T-helper 1 cell treated with Interleukin-12 subunit alpha and Interleukin-12 subunit beta and Interleukin-4 antibody, amounts not matched to agents 30 ng/mL and 1 ng/mL, for 36 hours (primary cell): ENCODE measurements at regions not wholly inside any gene's neighbourhood (a gene's known extent, or its start where the extent isn't known, plus 50 kb on each side); places are given as distances from the start of the nearest gene placed in this dataset.

Experiments
- intact Hi-C: fragments of 100-400 bp; cut with micrococcal nuclease; formaldehyde crosslinking; loops from one replicate; pipeline ENCODE4 v1.15.1; 2024

DNA sequence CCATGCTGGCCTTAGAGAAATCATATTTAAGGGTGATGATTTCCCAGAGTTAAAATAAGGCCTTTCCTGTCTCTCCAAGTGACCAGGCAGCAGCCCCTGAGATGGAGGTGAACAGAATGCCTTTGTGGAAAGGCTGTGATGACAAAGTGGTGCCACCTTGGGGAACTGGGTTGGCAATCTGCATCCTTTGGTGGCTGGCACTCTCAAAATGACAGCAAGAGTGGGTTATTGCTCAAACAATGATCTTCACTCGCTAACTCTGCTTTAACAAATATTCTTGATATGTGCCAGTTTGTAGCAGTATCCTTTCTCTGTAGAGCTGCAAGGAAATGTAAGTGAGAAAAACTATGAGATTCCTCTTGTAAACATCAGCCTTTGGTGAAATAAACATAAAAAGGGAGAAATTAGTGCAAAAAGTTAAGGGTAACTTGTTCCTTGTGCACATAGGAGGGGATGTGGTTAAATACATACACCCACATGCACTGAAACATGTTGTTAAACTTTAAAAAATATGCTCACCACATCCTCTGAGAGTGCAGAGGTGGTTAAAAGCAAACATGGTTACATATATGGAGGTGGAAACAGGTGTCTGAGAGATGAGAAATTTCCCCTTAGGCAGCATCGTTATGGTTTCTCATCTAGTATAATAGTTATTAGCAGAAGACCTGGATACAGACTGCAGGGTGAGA, 373.4 kb upstream of the CTNND2 start:
- intact Hi-C loops: no loop called here

DNA sequence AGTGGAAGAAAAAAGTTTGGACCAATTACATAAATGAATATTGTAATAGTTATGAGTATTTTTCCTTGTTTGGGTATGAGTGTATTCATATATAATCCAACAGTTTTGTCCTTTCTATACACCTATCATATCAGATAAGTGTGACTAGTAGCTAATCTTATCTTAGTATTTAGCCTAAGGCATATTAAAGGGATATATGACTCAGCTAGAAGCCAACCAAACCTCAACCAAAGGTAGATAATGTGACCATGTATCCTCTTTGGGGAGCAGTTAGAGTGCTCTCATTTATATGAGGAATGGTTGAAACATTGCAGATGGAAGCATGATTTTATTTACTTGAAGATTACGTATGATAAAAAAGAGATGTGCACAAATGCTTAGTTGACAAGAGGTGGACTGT, 370.0 kb upstream of the CTNND2 start:
- intact Hi-C loops: no loop called here

DNA sequence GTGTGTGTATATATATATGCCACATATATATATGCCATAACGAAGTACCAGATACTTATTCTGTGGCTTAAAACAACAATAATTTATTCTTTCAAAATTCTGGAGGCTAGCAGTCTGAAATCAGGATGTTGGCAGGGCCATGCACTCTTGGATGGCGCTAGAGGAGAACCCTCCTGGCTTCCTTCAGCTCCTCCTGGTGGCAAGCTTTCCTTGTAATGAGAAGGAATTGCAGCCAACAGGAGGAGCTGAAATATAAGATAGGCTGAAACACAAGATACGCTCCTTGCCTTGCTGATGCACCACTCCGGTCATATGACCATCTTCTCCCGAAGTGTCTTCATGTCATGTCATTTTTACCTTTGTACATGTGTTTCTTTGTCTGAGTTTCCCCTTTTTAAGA, 368.1 kb upstream of the CTNND2 start:
- intact Hi-C loops: no loop called here

DNA sequence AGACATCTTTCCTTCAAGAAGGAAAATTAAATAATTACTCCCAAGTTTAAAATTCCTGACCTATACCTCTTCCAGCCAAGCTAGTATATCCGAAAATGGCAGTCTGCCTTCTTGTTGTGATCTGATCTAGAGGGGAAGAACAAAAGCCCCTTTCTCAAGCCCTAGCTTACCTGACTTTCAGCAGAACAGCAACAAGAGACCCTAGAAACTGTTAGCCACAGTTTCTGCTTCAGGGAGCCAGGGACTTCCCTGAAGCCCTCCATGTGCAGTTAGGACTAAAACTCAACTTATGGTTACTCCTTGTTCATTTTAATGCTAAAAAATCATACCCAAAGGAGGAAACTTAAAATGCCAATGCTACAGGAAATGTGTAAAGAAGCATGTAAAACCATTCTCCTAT, 366.7 kb upstream of the CTNND2 start:
- intact Hi-C loops: no loop called here

DNA sequence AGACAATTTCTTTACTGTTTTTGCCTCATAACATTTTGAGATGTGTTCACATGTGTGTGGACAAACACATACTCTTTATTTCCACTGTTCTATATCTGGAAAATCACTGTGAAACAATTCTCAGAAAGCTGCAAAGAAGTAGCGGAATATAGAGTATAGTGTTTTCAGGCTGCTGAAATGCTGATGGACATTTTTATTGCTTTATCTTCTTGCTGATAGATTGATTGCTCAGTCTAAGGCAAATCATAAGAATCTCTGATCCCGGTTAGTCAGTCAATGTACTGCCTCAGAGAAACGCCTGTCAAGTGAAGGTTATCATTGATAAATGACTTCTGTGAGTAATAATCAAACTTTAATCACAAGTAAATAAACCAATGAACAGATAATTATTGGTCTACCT, 364.9 kb upstream of the CTNND2 start:
- intact Hi-C loops: no loop called here

DNA sequence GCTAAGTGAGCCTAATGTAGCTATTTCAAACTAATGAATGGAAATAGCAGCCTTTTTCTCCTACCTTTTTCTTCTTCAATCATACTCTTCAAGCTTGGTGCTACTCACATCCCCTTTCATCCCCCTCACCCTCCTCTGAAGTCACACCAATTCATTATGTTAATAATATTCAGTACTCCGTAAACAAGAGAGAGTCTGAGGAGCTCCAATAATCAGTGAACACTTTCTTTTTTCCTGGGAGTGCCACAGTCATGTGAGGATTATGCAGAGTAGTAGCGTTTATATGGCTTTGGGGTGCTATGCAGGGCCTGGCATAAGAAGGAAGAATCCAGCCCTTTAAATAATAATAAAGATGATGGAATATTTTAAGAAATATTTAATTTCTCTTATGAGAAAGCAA, 354.3 kb upstream of the CTNND2 start:
- intact Hi-C loops: no loop called here

DNA sequence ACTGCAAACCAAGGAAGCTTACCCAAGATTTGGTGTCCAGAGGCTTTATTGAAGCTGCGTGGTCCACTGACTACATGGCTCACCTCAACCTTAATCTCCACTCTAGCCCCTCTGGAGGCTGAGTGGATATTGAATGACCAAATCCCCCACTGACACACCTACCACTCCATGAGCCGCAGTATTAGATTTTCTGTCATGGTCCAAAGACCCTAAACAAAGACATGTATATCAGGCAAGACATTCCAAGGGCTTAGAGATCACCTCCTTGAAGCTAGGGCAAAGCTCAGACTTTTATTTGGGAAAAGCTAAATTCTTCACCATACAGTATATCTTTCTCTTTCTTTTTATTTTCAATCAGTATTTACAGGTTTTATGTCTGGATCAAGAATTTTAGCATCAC, 346.2 kb upstream of the CTNND2 start:
- intact Hi-C loops: no loop called here

DNA sequence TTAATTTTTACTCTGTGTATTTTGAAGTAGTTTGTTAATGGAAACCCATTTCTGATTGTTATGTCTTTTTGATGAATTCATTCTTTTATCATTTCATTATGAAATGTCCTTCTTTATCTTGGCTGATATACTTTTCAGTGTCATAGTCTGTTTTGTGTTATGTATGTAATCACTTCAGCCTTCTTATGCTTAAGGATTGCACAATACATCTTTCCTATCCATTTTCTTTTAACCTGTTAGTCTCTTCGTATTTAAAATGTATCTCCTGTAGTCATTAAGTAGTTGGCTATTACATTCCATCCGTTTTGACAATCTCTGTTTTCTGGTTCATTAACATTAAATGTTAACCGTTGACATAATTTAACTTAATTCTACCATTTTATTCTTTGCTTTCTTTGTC, 344.6 kb upstream of the CTNND2 start:
- intact Hi-C loops: no loop called here

DNA sequence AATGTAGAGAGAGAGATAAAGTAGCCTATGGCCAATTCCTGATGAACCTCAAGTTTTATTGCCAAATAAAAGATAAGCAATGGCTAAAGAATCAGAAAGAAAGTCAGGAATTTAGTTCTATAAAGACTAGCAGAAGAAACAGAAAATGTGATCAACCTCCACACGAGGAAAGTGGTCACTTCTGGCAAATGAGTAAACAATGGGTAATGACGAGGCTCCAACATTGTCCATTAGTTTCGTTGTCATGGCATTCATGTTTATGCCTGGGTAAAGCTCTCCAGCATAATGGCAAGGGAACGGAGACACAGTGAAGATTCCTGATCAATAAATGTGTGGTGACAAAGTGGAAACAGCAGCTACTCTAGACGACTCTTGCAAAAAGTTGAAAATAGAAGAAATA, 341.8 kb upstream of the CTNND2 start:
- intact Hi-C loops: no loop called here

DNA sequence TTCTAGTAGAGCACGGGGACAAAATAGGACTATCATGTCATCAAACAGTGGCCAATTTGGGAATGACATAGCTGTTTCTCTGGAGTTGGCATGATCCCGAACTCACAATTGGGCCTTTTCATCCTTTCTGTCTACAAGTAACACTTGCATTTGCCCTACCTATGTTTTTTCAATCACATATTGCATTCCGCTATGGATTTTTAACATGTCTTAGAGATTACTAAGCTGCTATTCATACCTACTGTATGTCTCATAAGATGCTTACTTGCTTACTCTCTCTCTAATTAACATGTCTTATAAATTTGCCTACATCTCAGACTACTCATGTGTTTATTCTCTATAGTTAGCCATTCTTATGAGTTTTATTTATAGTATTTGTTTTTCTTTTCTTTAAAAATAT, 341.2 kb upstream of the CTNND2 start:
- intact Hi-C loops: no loop called here

DNA sequence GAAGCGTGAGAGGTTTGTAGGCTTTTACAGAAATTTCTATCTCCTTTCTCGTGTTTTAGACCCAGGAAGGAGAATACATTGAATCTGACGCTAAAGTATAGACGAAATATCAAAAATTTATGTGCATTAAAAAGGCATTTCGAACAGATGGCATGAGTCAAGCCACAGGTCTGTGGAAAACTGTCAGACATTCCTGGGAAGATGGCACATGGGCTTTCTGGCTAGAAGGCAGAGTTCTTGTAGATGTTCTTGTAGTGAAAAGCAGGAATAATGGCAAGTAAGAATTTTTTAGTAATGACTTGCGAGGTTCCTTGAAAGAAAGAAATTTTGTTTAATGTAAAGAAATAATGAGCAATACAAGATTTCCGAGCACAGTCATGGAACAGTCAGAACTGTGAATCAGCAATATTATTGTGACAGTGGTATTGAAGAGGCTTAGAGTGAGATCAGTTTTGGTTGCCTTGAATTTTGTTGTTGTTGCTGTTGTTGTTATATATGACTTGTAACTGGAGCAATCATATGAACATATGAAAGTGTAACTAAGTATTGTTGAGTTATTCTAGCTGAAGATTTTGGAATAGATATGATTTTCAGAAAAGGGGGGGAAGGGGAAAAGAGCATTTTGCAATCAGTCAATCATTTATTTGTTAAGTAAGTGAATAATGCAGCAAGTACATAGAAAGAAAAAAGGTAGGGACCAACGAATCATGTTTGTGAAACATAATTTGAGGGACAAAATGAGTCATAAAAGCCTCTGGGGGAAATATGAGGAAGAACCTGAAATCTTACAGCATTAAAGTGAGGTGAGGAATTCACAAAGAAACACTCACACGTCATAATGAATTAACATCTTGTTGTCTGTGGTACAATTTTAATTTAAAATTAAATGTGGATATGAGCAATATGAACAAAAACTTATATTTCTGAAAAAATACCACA, 339.0 kb upstream of the CTNND2 start:
- intact Hi-C loops: no loop called here

DNA sequence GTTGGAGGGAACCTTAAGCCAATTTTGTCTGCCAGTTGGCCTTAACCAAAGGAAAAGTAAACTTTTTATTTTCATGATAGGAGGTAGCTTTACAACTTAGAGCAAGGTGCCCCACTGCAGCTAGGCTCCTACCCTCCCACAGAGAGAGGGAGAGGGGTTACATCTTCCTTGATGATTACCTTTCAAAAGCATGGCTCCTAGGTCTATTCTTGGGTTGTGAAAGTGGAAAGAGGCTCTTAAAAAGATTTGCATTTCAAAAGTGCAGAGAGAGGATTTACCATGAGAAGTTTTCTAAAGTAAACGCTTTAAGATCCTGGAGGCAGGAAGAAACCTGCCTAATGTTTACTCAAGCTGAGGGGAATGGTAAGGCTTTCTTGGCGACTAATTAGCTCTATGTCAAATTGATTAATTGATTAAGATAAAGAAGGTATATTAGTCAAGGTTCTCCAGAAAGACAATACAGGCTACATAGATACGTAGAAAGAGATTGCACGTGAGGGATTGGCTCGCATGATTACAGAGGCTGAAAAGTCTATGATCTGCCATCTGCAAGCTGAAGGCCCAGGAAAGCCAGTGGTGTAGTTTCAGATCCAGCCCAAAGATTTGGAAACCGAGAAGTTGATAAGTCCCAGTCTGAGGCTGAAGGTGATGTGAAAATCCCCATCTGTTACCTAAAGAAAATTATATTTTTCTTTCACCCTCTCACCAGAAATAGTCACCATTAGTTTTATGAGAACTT, 333.8 kb upstream of the CTNND2 start:
- intact Hi-C loops: no loop called here

DNA sequence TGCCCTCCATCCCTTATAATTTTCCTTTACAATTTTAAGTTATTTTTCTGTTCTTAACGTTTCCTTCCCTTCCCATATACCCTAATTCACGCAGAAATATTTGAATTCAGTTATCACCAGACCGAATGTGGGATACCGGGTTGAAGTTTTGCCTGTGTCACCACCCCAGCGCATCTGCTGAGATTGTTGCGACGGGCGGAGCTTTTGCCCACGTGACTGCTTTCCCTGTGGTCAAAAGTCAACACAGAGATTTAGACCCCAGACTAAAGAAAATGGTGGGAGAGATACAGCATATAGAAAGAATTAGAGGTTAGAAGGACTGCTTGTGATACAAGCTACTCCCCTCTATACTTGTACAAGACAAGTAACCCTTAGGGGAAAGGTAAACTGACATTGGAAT, 326.4 kb upstream of the CTNND2 start:
- intact Hi-C loops: no loop called here

DNA sequence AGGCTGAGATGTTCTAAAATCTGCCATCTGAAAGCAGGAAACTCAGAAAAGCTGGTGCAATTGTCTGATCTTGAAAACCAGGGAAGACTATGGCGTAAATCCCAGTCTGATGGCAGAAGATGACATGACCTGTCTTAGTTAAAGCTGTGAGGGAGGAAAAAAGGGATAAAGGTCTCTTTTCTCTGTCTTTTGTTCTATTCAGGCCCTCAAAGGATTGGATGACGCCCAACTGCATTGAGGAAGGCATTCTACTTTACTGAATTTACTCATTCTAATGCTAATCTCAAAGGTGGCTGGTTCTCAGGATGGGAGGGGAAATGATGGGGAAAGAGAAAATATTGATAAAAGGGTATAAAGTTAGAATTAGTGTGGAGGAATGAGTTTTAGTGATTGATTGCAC, 312.8 kb upstream of the CTNND2 start:
- intact Hi-C loops: no loop called here

DNA sequence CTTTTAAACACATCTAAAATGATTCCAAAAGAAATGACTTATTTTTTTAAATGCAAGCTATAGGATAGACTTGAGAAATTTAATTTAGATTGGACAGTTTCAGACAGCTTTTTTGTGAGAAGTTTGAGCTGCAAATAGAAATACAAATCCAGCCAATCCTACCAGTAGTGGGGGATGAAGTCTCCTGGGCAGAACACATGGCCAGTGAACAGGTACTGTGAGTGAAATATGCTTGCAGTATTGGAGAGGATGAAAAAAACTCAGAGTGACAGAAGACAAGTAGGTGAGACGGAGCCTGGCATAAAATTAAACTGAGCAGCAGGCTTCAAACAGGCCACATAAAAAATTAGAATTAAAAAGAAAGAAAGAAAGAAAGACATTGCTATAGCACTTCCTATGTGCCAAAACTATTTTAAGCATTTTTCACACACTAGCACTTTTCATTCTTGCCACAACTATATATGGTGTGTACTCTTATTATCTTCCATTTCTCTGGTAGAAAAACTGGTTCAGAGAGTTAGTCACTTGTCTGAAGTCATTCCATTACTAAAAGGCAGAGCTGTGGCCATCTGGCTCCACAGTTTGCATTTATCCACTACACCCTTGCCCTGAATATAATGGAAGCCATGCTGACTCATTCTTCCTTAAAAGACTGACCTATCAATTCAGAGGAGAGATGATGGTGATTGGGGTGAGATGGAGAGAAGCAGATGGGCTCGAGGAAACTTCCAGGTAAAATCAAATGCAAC, 310.2 kb upstream of the CTNND2 start:
- intact Hi-C loops: no loop called here

DNA sequence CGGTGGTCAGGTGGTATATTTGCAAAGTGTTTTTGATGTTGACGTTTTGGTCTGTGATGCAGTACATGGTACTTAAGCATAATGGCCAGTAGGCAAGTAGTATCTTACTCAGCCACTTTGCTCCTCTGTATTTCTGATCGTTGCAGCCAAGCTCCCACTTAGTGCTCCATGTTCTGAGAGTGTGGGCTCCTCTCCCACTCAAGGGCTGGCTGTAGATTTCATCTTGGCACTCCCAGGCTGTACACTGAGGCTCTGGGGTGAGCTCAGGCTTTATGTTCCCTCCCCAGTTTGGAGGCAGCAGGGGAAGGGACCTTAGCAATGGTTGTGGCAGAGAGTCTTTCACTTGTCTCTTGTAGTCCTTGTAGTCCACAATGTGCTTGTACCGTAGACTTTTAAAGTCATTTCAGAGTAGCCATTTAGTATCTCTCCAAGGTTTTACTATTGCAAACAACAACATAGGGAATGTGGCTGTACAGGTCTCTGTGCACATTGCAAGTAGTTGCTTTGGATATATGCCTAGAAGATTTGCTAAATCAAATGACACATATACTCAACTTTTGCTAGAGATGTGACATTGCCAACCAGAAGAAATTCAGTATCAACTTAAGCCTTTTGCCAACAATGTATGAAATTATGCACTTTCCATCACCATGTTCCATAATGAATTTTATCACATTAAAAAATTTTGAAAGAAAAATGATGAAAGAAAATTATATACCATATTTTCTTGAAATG, 304.3 kb upstream of the CTNND2 start:
- intact Hi-C loops: no loop called here

DNA sequence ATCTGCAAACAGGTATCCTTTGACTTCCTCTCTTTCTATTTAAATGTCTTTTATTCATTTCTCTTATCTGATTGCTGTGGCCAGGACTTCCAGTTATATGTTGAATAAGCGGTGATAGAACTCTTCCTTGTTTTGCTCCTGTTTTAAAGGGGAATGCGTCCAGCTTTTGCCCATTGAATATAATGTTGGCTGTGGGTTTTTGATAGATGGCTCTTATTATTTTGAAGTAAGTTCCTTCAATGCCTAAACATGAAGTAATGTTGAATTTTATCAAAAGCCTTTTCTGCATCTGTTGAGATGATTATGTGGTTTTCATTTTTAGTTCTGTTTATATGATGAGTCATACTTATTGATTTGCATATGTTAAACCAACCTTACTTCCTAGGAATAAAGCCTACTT, 300.5 kb upstream of the CTNND2 start:
- intact Hi-C loops: no loop called here

DNA sequence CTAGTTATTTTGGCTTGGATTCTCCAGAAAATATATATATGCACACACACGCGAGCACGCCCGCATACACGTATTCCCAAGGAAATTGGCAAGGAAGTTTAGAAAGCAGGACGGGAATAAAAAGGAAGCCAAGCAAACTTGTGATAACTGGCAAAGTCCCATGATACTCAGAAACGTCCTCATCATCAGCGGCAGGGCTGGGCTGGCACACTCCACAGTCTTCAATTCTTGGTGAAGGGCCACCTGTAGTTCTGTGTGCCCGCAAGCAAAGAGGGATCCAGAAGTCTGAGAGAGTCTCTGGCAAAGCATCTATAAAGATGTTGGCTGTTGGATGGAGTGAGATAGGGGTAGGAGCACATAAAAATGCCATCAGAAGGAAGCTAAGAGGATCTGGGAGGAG, 289.3 kb upstream of the CTNND2 start:
- intact Hi-C loops: no loop called here

DNA sequence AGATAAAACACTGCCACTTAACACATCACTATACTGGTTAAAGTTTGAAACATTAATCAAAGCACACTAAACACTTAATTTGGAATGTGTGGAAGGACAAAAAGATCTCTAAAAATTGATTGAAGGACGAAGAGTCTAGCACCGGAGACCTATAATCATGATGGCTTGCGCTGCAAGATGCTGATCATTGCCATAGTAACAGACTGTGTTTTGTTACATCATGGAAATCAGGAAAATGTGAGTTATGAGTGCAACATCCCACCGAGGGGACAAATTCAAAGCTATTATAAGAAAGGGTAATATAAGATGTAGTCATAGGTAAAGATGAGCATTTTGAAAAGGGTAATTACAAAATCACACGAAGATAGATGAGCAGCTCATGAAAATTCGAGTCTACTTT, 278.8 kb upstream of the CTNND2 start:
- intact Hi-C loops: no loop called here

DNA sequence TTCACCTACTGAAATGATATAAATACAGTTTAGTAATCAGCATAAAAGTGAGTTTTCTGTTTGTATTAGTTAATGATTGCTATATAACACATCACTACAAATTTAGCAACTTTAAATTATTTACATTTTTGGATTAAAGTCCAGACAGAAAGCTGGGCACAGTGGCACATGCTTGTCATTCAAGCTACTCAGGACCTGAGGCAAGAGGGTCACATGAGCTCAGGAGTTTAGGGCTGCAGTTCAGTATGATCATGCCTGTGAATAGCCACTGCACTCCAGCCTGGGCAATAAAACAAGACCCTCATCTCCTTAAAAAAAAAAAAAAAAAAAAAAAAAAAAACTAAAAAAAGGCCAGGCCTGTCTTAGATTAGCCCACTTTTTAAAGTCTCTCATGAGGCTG, 273.6 kb upstream of the CTNND2 start:
- intact Hi-C loops: no loop called here

DNA sequence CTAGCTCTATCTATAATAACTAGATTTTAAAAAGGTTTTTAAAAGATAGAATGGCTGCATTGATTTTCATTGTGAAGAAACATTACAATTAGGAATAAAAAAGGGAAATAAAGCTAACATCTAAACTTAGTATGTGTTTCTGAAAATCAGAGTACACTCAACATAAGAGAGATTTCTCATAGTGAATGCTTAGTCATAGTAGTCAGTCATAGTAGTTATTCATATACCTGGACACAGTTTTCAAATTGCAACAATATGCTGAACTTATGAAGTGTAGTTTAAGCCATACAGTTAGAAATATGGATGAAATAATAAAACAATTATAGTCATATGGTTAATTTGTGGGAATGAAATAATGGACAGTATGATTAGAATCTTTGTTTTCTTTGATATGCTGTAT, 273.0 kb upstream of the CTNND2 start:
- intact Hi-C loops: no loop called here
